Right lobe of liver (tissue), 6 donors: ENCODE measurements at regions not wholly inside any gene's neighbourhood (a gene's known extent, or its start where the extent isn't known, plus 50 kb on each side); places are given as distances from the start of the nearest gene placed in this dataset.

Experiments
- ATAC-seq, 4 donors: fragments of 200-7000 bp; cut with Tn5 transposase; one replicate each; pipeline ENCODE4 v1.9.1; 2020; ENCODE audit warnings: mild to moderate bottlenecking in 4 of 4, moderate library complexity in 4 of 4
- DNase-seq, 3 donors: peaks; one replicate each; pipeline ENCODE4 v3.0.0-alpha.2; 2020
- H3K27ac ChIP-seq, 3 donors: fragments of 200-600 bp; one replicate each; pipeline ENCODE4 v1.8.0; 2022
- H3K27me3 ChIP-seq, 2 donors: fragments of 200-600 bp; one replicate each; pipeline ENCODE4 v1.8.0; 2022
- H3K36me3 ChIP-seq, 4 donors: fragments of 200-600 bp; sonication (generic) in 1 of 4; one replicate each; pipeline versions ENCODE4 v1.5.1 to v1.8.0; 2017 to 2022; ENCODE audit warnings: control low read depth in 1 of 4
- H3K4me1 ChIP-seq, 4 donors: fragments of 200-600 bp; sonication (generic) in 1 of 4; one replicate each; pipeline versions ENCODE4 v1.5.1 to v1.8.0; 2017 to 2022; ENCODE audit warnings: control low read depth in 1 of 4
- H3K4me3 ChIP-seq, 3 donors: fragments of 200-600 bp; one replicate each; pipeline ENCODE4 v1.8.0; 2022
- H3K9me3 ChIP-seq, 4 donors: fragments of 200-600 bp; sonication (generic) in 1 of 4; one replicate each; pipeline versions ENCODE4 v1.5.1 to v1.8.0; 2017 to 2022; ENCODE audit warnings: control low read depth in 1 of 4
- CTCF ChIP-seq, 4 donors: fragments of 200-600 bp in 3 of 4; fragments of 450-650 bp in 1 of 4; IDR thresholded peaks; one replicate each; pipeline versions ENCODE4 v1.5.1 to v1.8.0; 2016 to 2022; ENCODE audit warnings: antibody characterized with exemption in 4 of 4, mild to moderate bottlenecking in 2 of 4
- POLR2A ChIP-seq: fragments of 450-650 bp; IDR thresholded peaks from one replicate; pipeline ENCODE4 v1.6.1; 2017; ENCODE audit warnings: antibody characterized with exemption, mild to moderate bottlenecking
- WGBS: methylation state at CpG from one replicate; pipeline ENCODE4 v1.1.6; 2018; ENCODE audit warnings: low coverage, low lambda C conversion rate; ENCODE audit not compliant: insufficient coverage; ENCODE audit errors: missing lambda C conversion rate; 5-methylcytosine and 5-hydroxymethylcytosine counted together
- intact Hi-C, 2 donors: fragments of 100-400 bp; cut with DNase I; formaldehyde crosslinking; loops; one replicate each; pipeline versions ENCODE4 v1.11.2 to v1.14.1; 2022
- donor health status: DM: no; HTN: yes; CAD: no.
- donor health status: DM: no; HTN: no; CAD: no.
- donor health status: DM: no; HTN: no; CAD: no.
- donor health status: DM: no; HTN: yes; CAD: no.
- donor health status: DM: no; HTN: yes; CAD: no.

DNA sequence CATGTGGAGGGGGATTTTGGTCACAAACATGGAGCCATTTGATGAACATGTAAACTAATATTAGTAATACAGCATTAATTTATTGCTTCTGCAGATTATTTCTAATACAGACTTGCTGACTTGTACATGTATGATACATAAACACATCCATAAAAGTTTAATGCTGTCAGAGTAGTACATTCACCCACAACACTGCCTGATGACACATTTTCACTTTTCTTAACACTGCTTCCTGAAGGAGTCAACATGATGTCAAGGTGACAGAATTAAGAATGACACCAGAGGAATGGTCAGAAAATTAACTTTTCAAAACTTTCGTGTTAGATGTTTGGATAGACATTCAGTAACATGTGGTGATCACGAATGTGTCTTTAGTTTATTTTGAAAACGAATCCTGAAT is 199.4 kb downstream of the SATB1 start:
- Histone ChIP-seq H3K4me1 (no peaks in the 10 kb centered on the region), H3K4me3 (no peak overlapping the region), H3K27ac (no peak overlapping the region), H3K9me3 (no peaks in the 10 kb centered on the region), H3K27me3 (no peaks in the 10 kb centered on the region), H3K36me3 (no peaks in the 10 kb centered on the region)
- no peak for DNase-seq
- WGBS: 46% methylated on average over 3 of the region's 3 CpGs
- ATAC-seq: no peak
- intact Hi-C loops: no loop called here
- TF ChIP-seq CTCF (IDR thresholded peaks at IDR 0.05): no peak
- TF ChIP-seq POLR2A: no peak

GRCh38 chr3:18224426-18224825 is 200.7 kb downstream of the SATB1 start:
- ATAC-seq (no peak), DNase-seq (no peak)
- Histone ChIP-seq H3K27me3 (no peaks in the 10 kb centered on the region), H3K27ac (no peak overlapping the region), H3K4me1 (no peaks in the 10 kb centered on the region), H3K9me3 (no peaks in the 10 kb centered on the region), H3K4me3 (no peak overlapping the region), H3K36me3 (no peaks in the 10 kb centered on the region)
- TF ChIP-seq POLR2A: no peak
- 35% methylated on average over 2 of the region's 2 CpGs for WGBS
- intact Hi-C loops: no loop called here

- no peak for DNase-seq
- TF ChIP-seq CTCF (IDR thresholded peaks at IDR 0.05) (no peak), POLR2A (no peak)
- H3K36me3 ChIP-seq: no peaks in the 10 kb centered on the region
- 62% methylated on average over 6 of the region's 6 CpGs for WGBS
- intact Hi-C loops: no loop called here
- no peak overlapping the region for H3K4me3 ChIP-seq
- ATAC-seq: no peak
- no peaks in the 10 kb centered on the region for H3K9me3 ChIP-seq
- no peaks in the 10 kb centered on the region for H3K27me3 ChIP-seq
- H3K27ac ChIP-seq: no peak overlapping the region
- no peaks in the 10 kb centered on the region for H3K4me1 ChIP-seq
Measured at GRCh38 chr3:18223974-18224373, 201.2 kb downstream of the SATB1 start.

- WGBS: 3% methylated on average over 2 of the region's 2 CpGs
- DNase-seq: no peak
- Histone ChIP-seq H3K27me3 (no peaks in the 10 kb centered on the region), H3K27ac (no peak overlapping the region), H3K36me3 (no peaks in the 10 kb centered on the region), H3K9me3 (no peaks in the 10 kb centered on the region), H3K4me3 (no peak overlapping the region), H3K4me1 (no peaks in the 10 kb centered on the region)
- TF ChIP-seq CTCF (IDR thresholded peaks at IDR 0.05) (no peak), POLR2A (no peak)
- no peak for ATAC-seq
- intact Hi-C loops: no loop called here
Measured at GRCh38 chr3:18223571-18223970, 201.6 kb downstream of the SATB1 start.

DNA sequence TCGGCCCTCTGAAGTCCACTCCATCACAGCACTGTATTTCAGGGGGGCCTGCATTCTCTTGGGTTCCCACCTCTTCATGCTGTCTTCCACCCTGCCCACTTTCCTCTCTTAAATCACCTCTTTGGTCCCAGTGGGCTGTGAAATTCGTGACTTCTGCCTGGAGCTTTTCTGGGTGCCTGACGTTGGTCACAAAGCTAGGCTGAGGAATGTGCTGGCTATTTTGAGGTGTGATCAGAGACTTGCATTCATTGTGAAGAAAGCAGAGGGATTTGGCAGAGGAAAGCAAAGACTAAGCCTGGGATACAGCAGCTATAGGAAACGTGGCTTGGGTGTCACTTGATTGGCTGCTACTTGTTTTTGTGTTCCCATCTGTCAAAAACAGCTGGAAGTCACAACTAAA is 202.5 kb downstream of the SATB1 start:
- intact Hi-C loops: no loop called here
- H3K36me3 ChIP-seq: no peaks in the 10 kb centered on the region
- ATAC-seq: no peak
- H3K27me3 ChIP-seq: no peaks in the 10 kb centered on the region
- H3K9me3 ChIP-seq: no peaks in the 10 kb centered on the region
- H3K27ac ChIP-seq: no peak overlapping the region
- WGBS: 13% methylated on average over 4 of the region's 4 CpGs
- DNase-seq: no peak
- no peak overlapping the region for H3K4me3 ChIP-seq
- TF ChIP-seq POLR2A: no peak
- no peak for TF ChIP-seq CTCF (IDR thresholded peaks at IDR 0.05)
- H3K4me1 ChIP-seq: no peaks in the 10 kb centered on the region
